Left renal pelvis (tissue), 4 donors: ENCODE measurements at regions not wholly inside any gene's neighbourhood (a gene's known extent, or its start where the extent isn't known, plus 50 kb on each side); places are given as distances from the start of the nearest gene placed in this dataset.
"Not testable (repeated sequence)": the region's sequence is repeated elsewhere in the genome, so short reads cannot be mapped to it uniquely, and the experiment has no call there.

Experiments used
- DNase-seq, 4 donors: peaks; one replicate each; pipeline ENCODE4 v3.0.0-alpha.2; 2013; ENCODE audit warnings: low read depth in 4 of 4, low spot score in 3 of 4

- not testable (repeated sequence) for DNase-seq
Observed at GRCh38 chr6:82626946-82627345, 263.3 kb downstream of the TPBG start.

- DNase-seq: no peak
Observed at GRCh38 chr6:82629921-82630320, 266.3 kb downstream of the TPBG start.

- DNase-seq: no peak
Observed at GRCh38 chr6:82641677-82642076, 278.1 kb downstream of the TPBG start.

- no peak for DNase-seq
Observed at GRCh38 chr6:82645536-82646230, 282.1 kb downstream of the TPBG start.

GRCh38 chr6:82646231-82646615 lies 282.6 kb downstream of the TPBG start:
- no peak for DNase-seq

- no peak for DNase-seq
Observed at GRCh38 chr6:82651845-82652335, 288.3 kb downstream of the TPBG start.

- DNase-seq: no peak
Observed at GRCh38 chr6:82679232-82679631, 315.6 kb downstream of the TPBG start.

GRCh38 chr6:82680192-82680591 lies 316.6 kb downstream of the TPBG start:
- DNase-seq: no peak

- no peak for DNase-seq
Observed at GRCh38 chr6:82681119-82681714, 317.6 kb downstream of the TPBG start.

GRCh38 chr6:82686719-82687118 lies 323.1 kb downstream of the TPBG start:
- DNase-seq: no peak

- no peak for DNase-seq
Observed at GRCh38 chr6:82687855-82688254, 324.2 kb downstream of the TPBG start.

- DNase-seq: no peak
Observed at GRCh38 chr6:82690283-82690682, 326.7 kb downstream of the TPBG start.

- no peak for DNase-seq
Observed at GRCh38 chr6:82691997-82692396, 328.4 kb downstream of the TPBG start.

- no peak for DNase-seq
Observed at GRCh38 chr6:82693094-82693493, 329.5 kb downstream of the TPBG start.

GRCh38 chr6:82701341-82701740 lies 337.7 kb downstream of the TPBG start:
- no peak for DNase-seq

GRCh38 chr6:82702574-82702973 lies 339.0 kb downstream of the TPBG start:
- DNase-seq: no peak

GRCh38 chr6:82703230-82703629 lies 339.6 kb downstream of the TPBG start:
- no peak for DNase-seq

GRCh38 chr6:82704045-82704444 lies 340.4 kb downstream of the TPBG start:
- no peak for DNase-seq

GRCh38 chr6:82705579-82705978 lies 342.0 kb downstream of the TPBG start:
- no peak for DNase-seq

- DNase-seq: no peak
Observed at GRCh38 chr6:82711105-82711827, 347.6 kb downstream of the TPBG start.

- no peak for DNase-seq
Observed at GRCh38 chr6:82711971-82712370, 348.4 kb downstream of the TPBG start.

- no peak for DNase-seq
Observed at GRCh38 chr6:82712389-82712788, 348.8 kb downstream of the TPBG start.
